ENCODE measurements at regions not wholly inside any gene's neighbourhood (a gene's known extent, or its start where the extent isn't known, plus 50 kb on each side); places are given as distances from the start of the nearest gene placed in this dataset.

- H3K4me3 ChIP-seq, result no peak overlapping the region
- H3K27ac ChIP-seq, result peak overlapping the region in 1 of 4 donors; percentile 58
- intact Hi-C loops (cut with DNase I), result no loop called here
- H3K9me3 ChIP-seq, result no peaks in the 10 kb centered on the region
- no peak for DNase-seq
- H3K4me1 ChIP-seq, result peaks cover 0 to 14% (median 7%) of the 10 kb centered on the region in 4 donors
- WGBS, 2 donors, result 85 to 91% methylated on average over 6 of the region's 6 CpGs
- H3K27me3 ChIP-seq, result no peaks in the 10 kb centered on the region
- TF ChIP-seq POLR2A (IDR thresholded peaks at IDR 0.05) (no peak), CTCF (IDR thresholded peaks at IDR 0.05) (no peak), EP300 (IDR thresholded peaks at IDR 0.05) (no peak), POLR2AphosphoS5 (IDR thresholded peaks at IDR 0.05) (no peak)
- no peaks in the 10 kb centered on the region for H3K36me3 ChIP-seq
Observed at GRCh38 chr7:25288556-25289307, 60.4 kb upstream of the NPVF start.

- DNase-seq, result no peak
- WGBS, 2 donors, result 82 to 90% methylated on average over 1 of the region's 1 CpG
- no peak overlapping the region for H3K4me3 ChIP-seq
- H3K9me3 ChIP-seq, result no peaks in the 10 kb centered on the region
- H3K27me3 ChIP-seq, result no peaks in the 10 kb centered on the region
- no peaks in the 10 kb centered on the region for H3K36me3 ChIP-seq
- H3K27ac ChIP-seq, result peak overlapping the region in 1 of 4 donors; percentile 58
- peaks cover 0 to 14% (median 7%) of the 10 kb centered on the region in 4 donors for H3K4me1 ChIP-seq
- intact Hi-C loops (cut with DNase I), result no loop called here
- TF ChIP-seq POLR2AphosphoS5 (IDR thresholded peaks at IDR 0.05) (no peak), POLR2A (IDR thresholded peaks at IDR 0.05) (no peak), EP300 (IDR thresholded peaks at IDR 0.05) (no peak), CTCF (IDR thresholded peaks at IDR 0.05) (no peak)
Observed at GRCh38 chr7:25289518-25289917, 61.2 kb upstream of the NPVF start.

- no peak for DNase-seq
- intact Hi-C loops (cut with DNase I), result no loop called here
- Histone ChIP-seq H3K27me3 (no peaks in the 10 kb centered on the region), H3K36me3 (no peaks in the 10 kb centered on the region), H3K4me1 (peaks cover 0 to 4% (median 2%) of the 10 kb centered on the region in 4 donors), H3K27ac (no peak overlapping the region), H3K4me3 (no peak overlapping the region), H3K9me3 (no peaks in the 10 kb centered on the region)
- WGBS, 2 donors, result 71 to 87% methylated on average over 3 of the region's 3 CpGs
- no peak for TF ChIP-seq POLR2A (IDR thresholded peaks at IDR 0.05)
- no peak for TF ChIP-seq CTCF (IDR thresholded peaks at IDR 0.05)
- TF ChIP-seq EP300 (IDR thresholded peaks at IDR 0.05), result no peak
- no peak for TF ChIP-seq POLR2AphosphoS5 (IDR thresholded peaks at IDR 0.05)
Observed at GRCh38 chr7:25294624-25295023, 66.3 kb upstream of the NPVF start.

- Histone ChIP-seq H3K9me3 (no peaks in the 10 kb centered on the region), H3K4me1 (no peaks in the 10 kb centered on the region), H3K27ac (no peak overlapping the region), H3K4me3 (no peak overlapping the region), H3K36me3 (no peaks in the 10 kb centered on the region), H3K27me3 (no peaks in the 10 kb centered on the region)
- intact Hi-C loops (cut with DNase I), result no loop called here
- no peak for DNase-seq
- 62 to 69% methylated on average over 4 of the region's 4 CpGs for WGBS, 2 donors
- TF ChIP-seq POLR2AphosphoS5 (IDR thresholded peaks at IDR 0.05), result peak in 2 of 4 donors; percentile 25 to 40
- TF ChIP-seq POLR2A (IDR thresholded peaks at IDR 0.05), result no peak
- no peak for TF ChIP-seq EP300 (IDR thresholded peaks at IDR 0.05)
Observed at GRCh38 chr7:25295387-25295786, 67.1 kb upstream of the NPVF start.

- no peak for DNase-seq
- no peak for TF ChIP-seq POLR2A (IDR thresholded peaks at IDR 0.05)
- TF ChIP-seq CTCF (IDR thresholded peaks at IDR 0.05), result no peak
- TF ChIP-seq EP300 (IDR thresholded peaks at IDR 0.05), result no peak
- no peaks in the 10 kb centered on the region for H3K4me1 ChIP-seq
- intact Hi-C loops (cut with DNase I), result no loop called here
- no peaks in the 10 kb centered on the region for H3K36me3 ChIP-seq
- H3K9me3 ChIP-seq, result no peaks in the 10 kb centered on the region
- H3K4me3 ChIP-seq, result no peak overlapping the region
- 97 to 99% methylated on average over 3 of the region's 3 CpGs for WGBS, 2 donors
- H3K27ac ChIP-seq, result no peak overlapping the region
- H3K27me3 ChIP-seq, result no peaks in the 10 kb centered on the region
Observed at GRCh38 chr7:25296086-25296485, 67.8 kb upstream of the NPVF start.

All from sigmoid colon (tissue), 6 donors.